Astrocyte (in vitro differentiated cells and primary cell): ENCODE measurements at regions not wholly inside any gene's neighbourhood (a gene's known extent, or its start where the extent isn't known, plus 50 kb on each side); places are given as distances from the start of the nearest gene placed in this dataset.

Experiments used
- DNase-seq: peaks from one replicate; pipeline ENCODE4 v3.0.0-alpha.2; 2010; ENCODE audit warnings: low read depth
- FAIRE-seq: peaks from 2 replicates; lab custom pipeline; 2011; peaks lifted over from hg19 to GRCh38; lab: Jason Lieb, UNC
- H2AFZ ChIP-seq: 2 replicates; pipeline ENCODE4 v1.6.0; 2012; ENCODE audit warnings: low read depth, low read length, inconsistent platforms
- H3K27ac ChIP-seq: 2 replicates; pipeline ENCODE4 v1.5.1; 2011; ENCODE audit warnings: low read depth, low read length, inconsistent platforms
- H3K27me3 ChIP-seq: 2 replicates; pipeline ENCODE4 v1.6.0; 2011; ENCODE audit warnings: low read length, inconsistent platforms; ENCODE audit not compliant: insufficient read depth
- H3K36me3 ChIP-seq: 2 replicates; pipeline ENCODE4 v1.5.1; 2011; ENCODE audit warnings: low read length, inconsistent platforms; ENCODE audit not compliant: insufficient read depth
- H3K4me1 ChIP-seq: 2 replicates; pipeline ENCODE4 v1.5.1; 2011; ENCODE audit warnings: low read length, inconsistent platforms; ENCODE audit not compliant: insufficient read depth
- H3K4me2 ChIP-seq: 2 replicates; pipeline ENCODE4 v1.6.0; 2012; ENCODE audit warnings: low read length, inconsistent platforms
- H3K4me3 ChIP-seq: 2 replicates; pipeline ENCODE4 v1.5.1; 2011; ENCODE audit warnings: low read depth, mild to moderate bottlenecking, low read length, inconsistent platforms; ENCODE audit not compliant: insufficient read depth
- H3K79me2 ChIP-seq: 2 replicates; pipeline ENCODE4 v1.6.0; 2012; ENCODE audit warnings: mild to moderate bottlenecking, low read length, inconsistent platforms; ENCODE audit not compliant: insufficient read depth
- H3K9ac ChIP-seq: 2 replicates; pipeline ENCODE4 v1.6.0; 2012; ENCODE audit warnings: mild to moderate bottlenecking, low read length, inconsistent platforms
- H3K9me3 ChIP-seq: 2 replicates; pipeline ENCODE4 v1.5.1; 2012; ENCODE audit warnings: low read depth, mild to moderate bottlenecking, low read length, inconsistent platforms; ENCODE audit not compliant: insufficient read depth
- H4K20me1 ChIP-seq: 2 replicates; pipeline ENCODE4 v1.6.0; 2012; ENCODE audit warnings: low read length, inconsistent platforms; ENCODE audit not compliant: insufficient read depth
- H3K27ac Mint-ChIP-seq: one replicate; pipeline ENCODE4 v1.8.0; 2021; ENCODE audit warnings: mild to moderate bottlenecking, mixed read lengths; ENCODE audit not compliant: unreplicated experiment
- H3K27me3 Mint-ChIP-seq: one replicate; pipeline ENCODE4 v1.8.0; 2021; ENCODE audit warnings: low read depth, mixed read lengths; ENCODE audit not compliant: unreplicated experiment
- H3K36me3 Mint-ChIP-seq: one replicate; pipeline ENCODE4 v1.8.0; 2021; ENCODE audit warnings: low read depth, mixed read lengths; ENCODE audit not compliant: unreplicated experiment
- H3K4me1 Mint-ChIP-seq: one replicate; pipeline ENCODE4 v1.8.0; 2021; ENCODE audit warnings: low read depth, mixed read lengths; ENCODE audit not compliant: unreplicated experiment
- H3K4me3 Mint-ChIP-seq: one replicate; pipeline ENCODE4 v1.8.0; 2021; ENCODE audit warnings: mild to moderate bottlenecking, moderate library complexity, mixed read lengths; ENCODE audit not compliant: unreplicated experiment
- H3K9me3 Mint-ChIP-seq: one replicate; pipeline ENCODE4 v1.8.0; 2021; ENCODE audit warnings: mild to moderate bottlenecking, mixed read lengths; ENCODE audit not compliant: unreplicated experiment
- CTCF ChIP-seq: IDR thresholded peaks from 2 replicates; pipeline ENCODE4 v1.5.1; 2011; ENCODE audit warnings: low read depth, mild to moderate bottlenecking, inconsistent platforms, low read length, moderate library complexity; ENCODE audit not compliant: insufficient read depth
- EZH2 ChIP-seq: IDR thresholded peaks from 2 replicates; pipeline ENCODE4 v1.6.1; 2012; ENCODE audit warnings: mild to moderate bottlenecking, low read length, inconsistent platforms; ENCODE audit not compliant: insufficient read depth

- no peaks in the 10 kb centered on the region for H3K4me1 Mint-ChIP-seq
- no peaks in the 10 kb centered on the region for H3K9me3 ChIP-seq
- H3K4me3 ChIP-seq: no peak overlapping the region
- no peaks in the 10 kb centered on the region for H3K9me3 Mint-ChIP-seq
- no peaks in the 10 kb centered on the region for H4K20me1 ChIP-seq
- H3K79me2 ChIP-seq: no peaks in the 10 kb centered on the region
- H3K27me3 ChIP-seq: no peaks in the 10 kb centered on the region
- H3K36me3 ChIP-seq: no peaks in the 10 kb centered on the region
- H3K27me3 Mint-ChIP-seq: no peaks in the 10 kb centered on the region
- no peak overlapping the region for H3K4me3 Mint-ChIP-seq
- H3K4me2 ChIP-seq: no peak overlapping the region
- TF ChIP-seq CTCF (no peak), EZH2 (no peak)
- no peaks in the 10 kb centered on the region for H3K4me1 ChIP-seq
- H3K27ac Mint-ChIP-seq: no peak overlapping the region
- no peak overlapping the region for H3K27ac ChIP-seq
- no peaks in the 10 kb centered on the region for H3K36me3 Mint-ChIP-seq
- FAIRE-seq (no peak), DNase-seq (no peak)
- no peak overlapping the region for H2AFZ ChIP-seq
- H3K9ac ChIP-seq: no peak overlapping the region
These were observed 329.0 kb downstream of the GBE1 start for GRCh38 chr3:81432456-81432855.

- no peak overlapping the region for H3K27ac Mint-ChIP-seq
- no peaks in the 10 kb centered on the region for H3K9me3 Mint-ChIP-seq
- no peak for FAIRE-seq
- Histone ChIP-seq H4K20me1 (no peaks in the 10 kb centered on the region), H3K4me2 (no peak overlapping the region), H3K4me3 (no peak overlapping the region), H3K9ac (no peak overlapping the region), H3K27ac (no peak overlapping the region), H3K79me2 (no peaks in the 10 kb centered on the region), H3K4me1 (peaks cover 11% of the 10 kb centered on the region), H3K27me3 (no peaks in the 10 kb centered on the region), H3K9me3 (no peaks in the 10 kb centered on the region), H2AFZ (no peak overlapping the region), H3K36me3 (no peaks in the 10 kb centered on the region)
- no peaks in the 10 kb centered on the region for H3K36me3 Mint-ChIP-seq
- no peak for TF ChIP-seq CTCF
- TF ChIP-seq EZH2: no peak
- no peak for DNase-seq
- H3K4me3 Mint-ChIP-seq: no peak overlapping the region
- no peaks in the 10 kb centered on the region for H3K27me3 Mint-ChIP-seq
- H3K4me1 Mint-ChIP-seq: peaks cover 12% of the 10 kb centered on the region
These were observed 334.4 kb downstream of the GBE1 start for GRCh38 chr3:81426826-81427577.

GRCh38 chr3:81425198-81425868, 336.1 kb downstream of the GBE1 start:
- DNase-seq (peak; percentile 73), FAIRE-seq (peak; percentile 56)
- no peak overlapping the region for H3K9ac ChIP-seq
- H3K27me3 ChIP-seq: no peaks in the 10 kb centered on the region
- peak overlapping the region; percentile 75 for H3K4me2 ChIP-seq
- no peaks in the 10 kb centered on the region for H3K9me3 Mint-ChIP-seq
- peak overlapping the region; percentile 75 for H3K27ac Mint-ChIP-seq
- H3K27ac ChIP-seq: peak overlapping the region; percentile 43
- H2AFZ ChIP-seq: peak overlapping the region; percentile 46
- no peak for TF ChIP-seq EZH2
- no peak for TF ChIP-seq CTCF
- peaks cover 12% of the 10 kb centered on the region for H3K4me1 Mint-ChIP-seq
- peaks cover 11% of the 10 kb centered on the region for H3K4me1 ChIP-seq
- H3K9me3 ChIP-seq: no peaks in the 10 kb centered on the region
- H3K27me3 Mint-ChIP-seq: no peaks in the 10 kb centered on the region
- H3K4me3 ChIP-seq: peak overlapping the region; percentile 29
- peak overlapping the region; percentile 25 for H3K4me3 Mint-ChIP-seq
- no peaks in the 10 kb centered on the region for H3K36me3 Mint-ChIP-seq
- no peaks in the 10 kb centered on the region for H3K36me3 ChIP-seq
- no peaks in the 10 kb centered on the region for H3K79me2 ChIP-seq
- H4K20me1 ChIP-seq: no peaks in the 10 kb centered on the region
